ENCODE measurements at regions not wholly inside any gene's neighbourhood (a gene's known extent, or its start where the extent isn't known, plus 50 kb on each side); places are given as distances from the start of the nearest gene placed in this dataset.
"Not testable (repeated sequence)": the region's sequence is repeated elsewhere in the genome, so short reads cannot be mapped to it uniquely, and the experiment has no call there.

DNA sequence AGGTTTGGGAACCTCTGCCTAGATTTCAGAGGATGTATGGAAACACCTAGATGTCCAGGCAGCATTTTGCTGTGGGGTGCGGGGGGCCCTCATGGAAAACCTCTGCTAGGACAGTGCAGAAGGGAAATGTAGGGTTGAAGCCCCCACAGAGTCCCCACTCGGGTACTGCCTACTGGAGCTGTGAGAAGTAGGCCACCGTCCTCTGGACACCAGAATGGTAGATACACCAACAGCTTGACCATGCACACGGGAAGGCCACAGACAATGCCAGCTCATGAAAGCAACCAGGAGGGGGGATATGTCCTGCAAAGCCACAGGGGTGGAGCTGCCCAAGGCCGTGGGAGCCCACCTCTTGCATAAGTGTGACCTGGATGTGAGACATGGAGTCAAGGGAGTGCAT, 1336.5 kb downstream of the SPATA31A7 start:
- not testable (repeated sequence) for H3K4me3 Mint-ChIP-seq (ENCODE audit: unreplicated experiment); H3K9me3 Mint-ChIP-seq (ENCODE audit: unreplicated experiment); H3K36me3 Mint-ChIP-seq (ENCODE audit: low read depth, unreplicated experiment); H3K27ac Mint-ChIP-seq (ENCODE audit: unreplicated experiment); H3K27me3 Mint-ChIP-seq (ENCODE audit: unreplicated experiment); DNase-seq (ENCODE audit: low spot score); H3K4me1 Mint-ChIP-seq (ENCODE audit: unreplicated experiment)

DNA sequence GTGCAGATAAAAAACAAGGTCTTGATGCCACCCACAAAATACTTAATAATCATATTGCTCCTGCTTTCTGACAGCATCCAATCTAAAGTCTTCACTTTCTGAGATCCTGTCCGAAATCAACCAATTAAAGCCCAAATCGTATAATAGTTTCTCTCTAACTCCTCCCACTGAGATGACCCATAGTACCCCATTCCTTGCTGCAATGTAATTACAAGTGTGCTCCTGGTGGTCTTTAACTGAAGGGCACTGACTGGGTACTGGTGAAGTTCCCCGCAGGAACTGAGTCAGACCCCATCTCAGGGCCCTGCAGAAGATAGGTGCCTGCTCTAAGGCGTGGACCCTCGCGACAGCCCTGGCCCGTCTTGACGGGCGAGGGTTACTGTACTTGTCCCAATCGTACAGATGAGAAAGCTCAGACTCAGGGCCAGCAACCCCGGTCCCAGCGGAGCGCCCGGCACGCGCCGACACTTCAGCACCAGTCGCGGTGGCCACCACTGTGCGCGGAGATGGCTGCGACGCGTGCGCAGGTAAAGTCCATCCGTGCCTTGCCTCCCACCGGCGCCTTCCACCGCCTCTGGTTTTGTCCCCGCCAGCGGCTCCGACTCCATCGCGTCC, 1342.4 kb downstream of the SPATA31A7 start:
- H3K4me3 Mint-ChIP-seq (ENCODE audit: unreplicated experiment); H3K36me3 Mint-ChIP-seq (ENCODE audit: low read depth, unreplicated experiment); H3K27me3 Mint-ChIP-seq (ENCODE audit: unreplicated experiment); H3K27ac Mint-ChIP-seq (ENCODE audit: unreplicated experiment); H3K9me3 Mint-ChIP-seq (ENCODE audit: unreplicated experiment); H3K4me1 Mint-ChIP-seq (ENCODE audit: unreplicated experiment): not testable (repeated sequence)
- DNase-seq (ENCODE audit: low spot score), result peak; percentile 4

DNA sequence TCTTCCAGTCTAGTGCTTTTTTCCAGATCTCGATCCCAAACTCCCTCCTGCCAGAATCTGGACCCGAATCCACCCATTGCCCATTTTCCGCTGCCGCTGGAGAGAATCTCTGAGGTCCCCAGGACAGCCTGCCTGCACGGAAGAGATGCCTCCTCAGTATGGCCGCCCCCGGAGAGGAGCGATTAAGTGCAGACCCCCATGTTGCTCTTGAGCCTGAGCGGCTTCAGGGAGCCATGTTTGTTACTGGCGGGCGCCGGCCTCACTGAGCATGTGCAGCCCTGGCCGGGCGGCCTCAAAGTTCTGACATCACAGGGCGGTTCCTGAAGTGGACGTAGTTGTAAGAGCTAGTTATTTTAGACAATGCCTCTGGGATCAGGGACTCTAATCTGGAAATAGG, 1342.9 kb downstream of the SPATA31A7 start:
- peak; percentile 29 for DNase-seq (ENCODE audit: low spot score)
- H3K4me1 Mint-ChIP-seq (ENCODE audit: unreplicated experiment); H3K27me3 Mint-ChIP-seq (ENCODE audit: unreplicated experiment); H3K36me3 Mint-ChIP-seq (ENCODE audit: low read depth, unreplicated experiment); H3K9me3 Mint-ChIP-seq (ENCODE audit: unreplicated experiment): not testable (repeated sequence)
- Mint-ChIP-seq H3K27ac (ENCODE audit: unreplicated experiment) (peak overlapping the region; percentile 70), H3K4me3 (ENCODE audit: unreplicated experiment) (peak overlapping the region; percentile 92)

DNA sequence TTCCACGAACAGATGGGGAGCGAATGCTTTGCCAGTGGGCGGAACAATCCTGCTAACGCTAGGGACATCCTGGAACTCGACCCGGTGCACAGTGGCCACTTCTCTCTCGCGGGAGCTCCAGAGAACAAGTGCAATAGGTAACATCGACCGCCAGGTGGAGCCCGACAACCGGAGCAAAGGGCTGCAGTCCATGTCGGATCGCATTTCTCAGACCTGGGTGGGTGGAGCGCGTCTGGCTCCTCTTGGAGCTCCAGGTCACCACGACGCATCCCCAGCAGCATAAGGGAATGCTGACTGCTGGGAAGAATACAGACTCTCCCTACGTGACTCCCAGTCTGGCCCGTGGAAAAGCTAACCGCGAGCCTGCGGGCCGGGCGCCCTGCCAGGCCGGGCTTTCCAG, 1360.7 kb downstream of the SPATA31A7 start:
- not testable (repeated sequence) for H3K27ac Mint-ChIP-seq (ENCODE audit: unreplicated experiment); H3K4me3 Mint-ChIP-seq (ENCODE audit: unreplicated experiment); H3K4me1 Mint-ChIP-seq (ENCODE audit: unreplicated experiment); H3K9me3 Mint-ChIP-seq (ENCODE audit: unreplicated experiment); H3K36me3 Mint-ChIP-seq (ENCODE audit: low read depth, unreplicated experiment); H3K27me3 Mint-ChIP-seq (ENCODE audit: unreplicated experiment)
- peak; percentile 6 for DNase-seq (ENCODE audit: low spot score)

DNA sequence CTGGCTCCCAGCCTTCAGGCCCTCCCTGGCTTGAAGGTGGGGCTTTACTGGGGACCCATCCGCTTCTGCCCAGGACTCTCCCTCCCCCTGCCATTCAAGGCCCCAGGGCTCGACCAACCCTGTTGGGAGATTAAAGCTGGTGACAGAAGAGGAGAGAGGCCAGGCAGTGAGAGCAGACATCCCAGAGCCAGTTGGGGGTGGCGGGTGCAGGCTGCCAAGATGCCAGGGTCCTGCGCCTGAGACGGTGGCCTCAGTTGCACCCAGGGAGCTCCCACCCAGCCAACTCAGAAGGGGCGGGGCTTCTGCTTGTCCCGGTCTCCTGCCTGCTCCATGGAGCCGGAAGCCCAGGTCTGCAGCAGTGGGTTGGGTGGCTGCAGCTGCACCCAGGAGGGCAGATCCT, 1370.8 kb downstream of the SPATA31A7 start:
- H3K4me3 Mint-ChIP-seq (ENCODE audit: unreplicated experiment); DNase-seq (ENCODE audit: low spot score); H3K27me3 Mint-ChIP-seq (ENCODE audit: unreplicated experiment); H3K9me3 Mint-ChIP-seq (ENCODE audit: unreplicated experiment); H3K4me1 Mint-ChIP-seq (ENCODE audit: unreplicated experiment); H3K27ac Mint-ChIP-seq (ENCODE audit: unreplicated experiment); H3K36me3 Mint-ChIP-seq (ENCODE audit: low read depth, unreplicated experiment): not testable (repeated sequence)

DNA sequence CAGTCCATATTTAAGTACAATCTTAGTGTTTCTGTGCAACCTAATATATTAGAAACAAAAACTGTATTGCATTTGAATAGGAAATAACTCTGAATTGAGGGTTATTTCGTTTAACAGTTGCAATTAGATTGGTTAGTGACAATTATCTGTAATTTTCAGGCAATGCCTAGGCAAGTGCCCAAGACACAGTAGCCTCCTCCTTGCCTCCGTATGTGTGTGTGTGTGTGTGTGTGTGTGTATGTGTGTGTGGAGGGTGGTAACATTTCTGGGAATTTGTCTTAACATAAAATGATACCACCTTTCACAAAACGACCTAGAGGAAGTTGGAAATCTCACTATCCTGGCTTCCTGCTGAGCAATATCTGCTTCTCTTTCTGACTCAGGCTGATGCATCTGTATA, 1375.3 kb downstream of the SPATA31A7 start:
- not testable (repeated sequence) for H3K36me3 Mint-ChIP-seq (ENCODE audit: low read depth, unreplicated experiment); H3K4me3 Mint-ChIP-seq (ENCODE audit: unreplicated experiment); H3K4me1 Mint-ChIP-seq (ENCODE audit: unreplicated experiment); DNase-seq (ENCODE audit: low spot score); H3K9me3 Mint-ChIP-seq (ENCODE audit: unreplicated experiment); H3K27ac Mint-ChIP-seq (ENCODE audit: unreplicated experiment); H3K27me3 Mint-ChIP-seq (ENCODE audit: unreplicated experiment)

DNA sequence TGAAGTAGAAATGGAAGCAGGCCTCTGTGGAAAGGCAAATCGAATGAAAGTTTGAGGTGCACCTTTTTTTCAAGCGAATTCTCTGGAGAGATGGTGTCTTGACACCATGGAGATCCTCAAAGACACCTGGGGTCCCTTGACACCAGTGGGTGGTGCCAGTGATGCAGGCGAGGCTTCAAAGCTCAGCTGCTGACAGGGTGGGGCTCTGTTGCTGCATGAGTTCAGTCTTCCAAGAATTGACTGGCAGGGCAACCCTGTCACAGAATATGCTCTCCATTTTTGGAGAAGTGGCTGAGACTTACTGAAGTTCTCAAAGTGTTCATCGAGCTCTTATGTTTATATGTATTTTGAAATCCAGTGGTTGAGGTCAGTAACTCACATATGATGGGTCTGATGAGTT, 1376.6 kb downstream of the SPATA31A7 start:
- not testable (repeated sequence) for H3K36me3 Mint-ChIP-seq (ENCODE audit: low read depth, unreplicated experiment); H3K27me3 Mint-ChIP-seq (ENCODE audit: unreplicated experiment); H3K4me3 Mint-ChIP-seq (ENCODE audit: unreplicated experiment); H3K9me3 Mint-ChIP-seq (ENCODE audit: unreplicated experiment); H3K4me1 Mint-ChIP-seq (ENCODE audit: unreplicated experiment); DNase-seq (ENCODE audit: low spot score); H3K27ac Mint-ChIP-seq (ENCODE audit: unreplicated experiment)

DNA sequence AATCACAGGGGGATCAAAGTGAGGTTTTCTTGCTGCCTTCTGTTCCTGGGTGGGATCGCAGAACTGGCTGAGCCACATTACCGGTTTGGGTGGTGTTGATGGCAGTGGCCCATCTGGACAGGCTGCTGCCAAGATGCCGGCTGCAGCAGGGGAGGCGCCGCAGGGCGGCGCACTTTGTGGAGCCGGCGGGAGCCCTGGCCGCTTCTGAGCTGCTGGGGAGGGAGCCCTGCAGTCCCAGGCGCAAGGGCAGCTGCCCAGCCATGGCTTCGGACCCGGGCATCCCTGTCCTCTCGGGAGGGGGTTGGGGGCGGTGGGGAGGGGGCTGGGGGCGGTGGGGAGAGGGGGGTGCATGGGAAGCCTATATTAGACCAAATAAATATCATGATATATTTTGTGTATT, 1407.3 kb downstream of the SPATA31A7 start:
- H3K27ac Mint-ChIP-seq (ENCODE audit: unreplicated experiment); H3K4me1 Mint-ChIP-seq (ENCODE audit: unreplicated experiment); DNase-seq (ENCODE audit: low spot score); H3K27me3 Mint-ChIP-seq (ENCODE audit: unreplicated experiment); H3K36me3 Mint-ChIP-seq (ENCODE audit: low read depth, unreplicated experiment); H3K4me3 Mint-ChIP-seq (ENCODE audit: unreplicated experiment); H3K9me3 Mint-ChIP-seq (ENCODE audit: unreplicated experiment): not testable (repeated sequence)

Measured in endothelial cell (in vitro differentiated cells).